OCI-LY7 (cell line): ENCODE measurements at regions not wholly inside any gene's neighbourhood (a gene's known extent, or its start where the extent isn't known, plus 50 kb on each side); places are given as distances from the start of the nearest gene placed in this dataset.

Source experiments
- BruUV-seq: library from RNA; stranded (reverse); fragments of 400-500 nt; replicated peaks from 2 replicates; lab custom pipeline; 2021; lab: Mats Ljungman, UMichigan
- CTCF ChIA-PET: fragments of 300-600 bp; sonication (Branson Sonifier 250); formaldehyde crosslinking; loops from one replicate; lab custom pipeline; 2022; ENCODE audit warnings: antibody characterized with exemption; ENCODE audit not compliant: unreplicated experiment; lab: Charles Lee
- POLR2A ChIA-PET: fragments of 300-600 bp; sonication (Branson Sonifier 250); formaldehyde crosslinking; loops from one replicate; lab custom pipeline; 2022; ENCODE audit warnings: antibody characterized with exemption; lab: Charles Lee
- DNase-seq: peaks from one replicate; pipeline ENCODE4 v3.0.0-alpha.2; 2015; ENCODE audit warnings: low spot score
- H2AFZ ChIP-seq: fragments of 200-600 bp; sonication (generic), shearing (Covaris generic); 2 replicates; pipeline ENCODE4 v1.6.1; 2014; ENCODE audit warnings: mild to moderate bottlenecking, antibody characterized with exemption, low read length, moderate library complexity
- H3K27ac ChIP-seq: fragments of 200-600 bp; sonication (generic); 2 replicates; pipeline ENCODE4 v1.5.1; 2014; ENCODE audit warnings: mixed run types, low read depth, mild to moderate bottlenecking, moderate library complexity, low read length, inconsistent platforms; ENCODE audit not compliant: poor library complexity, severe bottlenecking
- H3K36me3 ChIP-seq: fragments of 200-600 bp; sonication (generic); 2 replicates; pipeline ENCODE4 v1.6.1; 2014; ENCODE audit warnings: mild to moderate bottlenecking, antibody characterized with exemption, low read length, moderate library complexity, mixed read lengths; ENCODE audit not compliant: insufficient read depth
- H3K4me1 ChIP-seq: fragments of 200-600 bp; sonication (generic); 2 replicates; pipeline ENCODE4 v1.5.1; 2014; ENCODE audit warnings: mild to moderate bottlenecking, low read length; ENCODE audit not compliant: insufficient read depth, poor library complexity, severe bottlenecking
- H3K4me2 ChIP-seq: fragments of 200-600 bp; sonication (generic); 2 replicates; pipeline ENCODE4 v1.6.1; 2014; ENCODE audit warnings: mild to moderate bottlenecking, low read length
- H3K4me3 ChIP-seq: fragments of 200-600 bp; sonication (generic); 2 replicates; pipeline ENCODE4 v1.5.1; 2014; ENCODE audit warnings: mild to moderate bottlenecking, low read depth, low read length; ENCODE audit not compliant: poor library complexity, severe bottlenecking
- H3K79me2 ChIP-seq: fragments of 200-600 bp; sonication (generic); 2 replicates; pipeline ENCODE4 v1.6.1; 2016; ENCODE audit warnings: low read depth, mild to moderate bottlenecking, low read length, moderate library complexity, mixed read lengths; ENCODE audit not compliant: insufficient read depth
- H3K9me2 ChIP-seq: fragments of 200-600 bp; sonication (generic); 2 replicates; pipeline ENCODE4 v1.6.1; 2016; ENCODE audit warnings: mild to moderate bottlenecking, low read length, mixed read lengths; ENCODE audit not compliant: insufficient read depth
- H3K9me3 ChIP-seq: fragments of 200-600 bp; sonication (generic); 2 replicates; pipeline ENCODE4 v1.6.1; 2014; ENCODE audit warnings: mild to moderate bottlenecking, mixed run types, low read length, mixed read lengths
- H4K20me1 ChIP-seq: fragments of 200-600 bp; sonication (generic); 2 replicates; pipeline ENCODE4 v1.6.1; 2014; ENCODE audit warnings: mild to moderate bottlenecking, antibody characterized with exemption, low read length, moderate library complexity, mixed read lengths; ENCODE audit not compliant: insufficient read depth
- CTCF ChIP-seq: fragments of 200-600 bp; sonication (generic); conservative IDR thresholded peaks from 2 replicates; pipeline ENCODE4 v1.5.1; 2014; ENCODE audit warnings: mild to moderate bottlenecking, antibody characterized with exemption, low read length, moderate library complexity, mixed read lengths
- EZH2phosphoT487 ChIP-seq: fragments of 200-600 bp; sonication (generic); IDR thresholded peaks from 2 replicates; pipeline ENCODE4 v1.6.1; 2018; ENCODE audit warnings: low read depth, borderline replicate concordance, mild to moderate bottlenecking, mixed run types, antibody characterized with exemption, low read length, moderate library complexity, mixed read lengths
- intact Hi-C: fragments of 100-400 bp; cut with micrococcal nuclease; formaldehyde crosslinking; loops from one replicate; pipeline ENCODE4 v1.10.0; 2022; ENCODE audit not compliant: unreplicated experiment

DNA sequence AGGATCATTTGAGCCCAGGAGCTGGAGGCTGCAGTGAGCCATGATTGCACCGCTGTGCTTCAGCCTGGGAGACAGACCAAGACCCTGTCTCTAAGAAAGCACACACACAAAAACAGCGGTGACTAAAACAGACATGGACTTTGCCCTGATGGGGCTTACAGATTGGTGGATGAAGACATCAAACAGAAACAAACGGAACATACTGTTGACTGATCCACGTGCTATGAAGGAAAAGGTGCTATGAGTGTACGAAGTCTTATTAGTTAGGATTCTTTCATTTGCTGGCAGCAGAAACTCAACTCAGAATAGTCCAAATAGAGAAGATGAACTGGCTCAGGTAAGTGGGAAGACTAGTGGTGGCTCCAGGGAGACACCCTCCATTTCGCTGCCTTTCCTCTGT lies 309.8 kb upstream of the N4BP1 start:
- BruUV-seq: no TSS peak
- DNase-seq: no peak
- POLR2A ChIA-PET: no interaction called here
- no peak for TF ChIP-seq EZH2phosphoT487
- no peak for TF ChIP-seq CTCF
- no peaks in the 10 kb centered on the region for H3K36me3 ChIP-seq
- CTCF ChIA-PET: no interaction called here
- no peaks in the 10 kb centered on the region for H3K9me3 ChIP-seq
- H4K20me1 ChIP-seq: no peaks in the 10 kb centered on the region; the same call in 1 of the 2 replicates
- no peaks in the 10 kb centered on the region for H3K4me1 ChIP-seq
- no peaks in the 10 kb centered on the region for H3K79me2 ChIP-seq
- intact Hi-C loops: no loop called here
- H3K4me2 ChIP-seq: no peak overlapping the region
- no peak overlapping the region for H3K27ac ChIP-seq
- no peak overlapping the region for H3K4me3 ChIP-seq
- no peak overlapping the region for H2AFZ ChIP-seq
- H3K9me2 ChIP-seq: no peaks in the 10 kb centered on the region

DNA sequence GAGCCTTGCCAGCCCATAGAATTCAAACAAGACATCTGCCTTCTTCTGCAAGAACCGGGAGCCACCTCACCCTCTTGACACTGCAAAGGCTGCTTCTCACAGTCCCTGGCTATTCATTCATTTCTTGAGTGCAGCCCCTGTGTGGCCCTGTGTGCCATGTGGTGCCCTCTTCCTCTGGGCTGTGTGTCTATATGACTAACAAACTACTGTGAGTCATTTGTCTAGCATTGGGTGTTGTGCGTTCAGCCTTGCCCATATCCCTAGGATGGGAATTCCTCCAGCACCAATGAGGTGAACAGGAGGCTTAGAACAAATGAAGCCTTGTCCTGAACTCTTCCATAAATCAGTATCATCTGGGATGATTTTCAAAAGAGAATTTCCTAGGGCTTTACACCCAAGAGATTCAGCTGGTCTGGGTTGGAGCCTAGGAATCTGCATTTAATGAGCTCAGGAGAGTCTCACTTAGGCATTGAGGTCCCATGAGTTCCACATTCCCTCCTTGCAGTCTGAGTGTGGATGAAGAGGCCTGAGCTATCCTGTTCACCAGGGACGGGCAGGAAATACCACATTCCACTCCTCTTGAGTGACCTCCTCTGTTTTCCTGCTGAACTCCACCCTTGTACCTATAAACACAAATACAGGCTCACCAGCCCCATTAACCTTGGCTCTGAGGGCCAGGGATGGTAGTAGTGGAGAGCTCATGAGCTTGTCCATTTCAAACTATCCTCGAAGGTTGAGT lies 308.7 kb upstream of the N4BP1 start:
- no peak overlapping the region for H2AFZ ChIP-seq
- H3K79me2 ChIP-seq: no peaks in the 10 kb centered on the region
- no peak overlapping the region for H3K4me3 ChIP-seq
- DNase-seq: no peak
- H3K36me3 ChIP-seq: no peaks in the 10 kb centered on the region
- H3K9me2 ChIP-seq: no peaks in the 10 kb centered on the region
- TF ChIP-seq CTCF (no peak), EZH2phosphoT487 (no peak)
- H3K9me3 ChIP-seq: no peaks in the 10 kb centered on the region
- intact Hi-C loops: no loop called here
- no peaks in the 10 kb centered on the region; the same call in 1 of the 2 replicates for H4K20me1 ChIP-seq
- POLR2A ChIA-PET: interaction anchor here (0.6 kb wide), 1 partner anchor 608 kb away, joined by 3 read pairs; no protein-coding TSS in a partner anchor
- no peak overlapping the region for H3K27ac ChIP-seq
- no peak overlapping the region for H3K4me2 ChIP-seq
- H3K4me1 ChIP-seq: no peaks in the 10 kb centered on the region
- no TSS peak for BruUV-seq
- CTCF ChIA-PET: no interaction called here

GRCh38 chr16:48916566-48916965 lies 306.6 kb upstream of the N4BP1 start:
- no peaks in the 10 kb centered on the region for H3K9me3 ChIP-seq
- H3K4me2 ChIP-seq: no peak overlapping the region
- H3K9me2 ChIP-seq: no peaks in the 10 kb centered on the region
- ChIA-PET POLR2A (no interaction called here), CTCF (no interaction called here)
- H3K4me3 ChIP-seq: no peak overlapping the region
- H3K4me1 ChIP-seq: peaks cover 3% of the 10 kb centered on the region
- no peaks in the 10 kb centered on the region for H3K36me3 ChIP-seq
- H3K79me2 ChIP-seq: no peaks in the 10 kb centered on the region
- BruUV-seq: no TSS peak
- H3K27ac ChIP-seq: no peak overlapping the region
- no peak for TF ChIP-seq EZH2phosphoT487
- no peak overlapping the region for H2AFZ ChIP-seq
- no peaks in the 10 kb centered on the region; the same call in 1 of the 2 replicates for H4K20me1 ChIP-seq
- intact Hi-C loops: no loop called here
- DNase-seq: no peak
